Psoas muscle (tissue), 7 donors: ENCODE measurements at regions not wholly inside any gene's neighbourhood (a gene's known extent, or its start where the extent isn't known, plus 50 kb on each side); places are given as distances from the start of the nearest gene placed in this dataset.

Experiments used
- ATAC-seq, 4 donors: fragments of 200-7000 bp; cut with Tn5 transposase; one replicate each; pipeline ENCODE4 v1.9.1; 2020; ENCODE audit warnings: moderate library complexity in 3 of 4, mild to moderate bottlenecking in 2 of 4
- DNase-seq, 2 donors: peaks; one replicate each; pipeline ENCODE4 v3.0.0-alpha.2; 2020
- H3K27ac ChIP-seq: fragments of 200-600 bp; one replicate; pipeline ENCODE4 v1.8.0; 2022
- H3K27me3 ChIP-seq, 3 donors: fragments of 200-600 bp in 1 of 3; one replicate each; pipeline versions ENCODE4 v1.6.1 to v1.8.0; 2013 to 2022; ENCODE audit warnings: low read length in 2 of 3, mild to moderate bottlenecking in 2 of 3, moderate library complexity in 1 of 3; ENCODE audit not compliant: insufficient read depth in 3 of 3
- H3K36me3 ChIP-seq, 2 donors: fragments of 200-600 bp in 1 of 2; one replicate each; pipeline versions ENCODE4 v1.6.1 to v1.8.0; 2013 to 2022; ENCODE audit warnings: low read depth in 1 of 2, mild to moderate bottlenecking in 1 of 2, moderate library complexity in 1 of 2; ENCODE audit not compliant: insufficient read depth in 1 of 2
- H3K4me1 ChIP-seq: fragments of 200-600 bp; one replicate; pipeline ENCODE4 v1.8.0; 2022
- H3K4me3 ChIP-seq: fragments of 200-600 bp; one replicate; pipeline ENCODE4 v1.8.0; 2022; ENCODE audit warnings: mild to moderate bottlenecking
- H3K9me3 ChIP-seq: fragments of 200-600 bp; one replicate; pipeline ENCODE4 v1.8.0; 2022
- CTCF ChIP-seq: fragments of 200-600 bp; IDR thresholded peaks from one replicate; pipeline ENCODE4 v1.8.0; 2022; ENCODE audit warnings: antibody characterized with exemption
- WGBS, 3 donors: extraction: QIAGEN DNeasy Blood & Tissue Kit; methylation state at CpG; one replicate each; pipeline versions ENCODE4 v1.1.6 to v1.1.7; 2013; 5-methylcytosine and 5-hydroxymethylcytosine counted together
- intact Hi-C, 2 donors: fragments of 100-400 bp; cut with DNase I; formaldehyde crosslinking; loops; one replicate each; pipeline versions ENCODE4 v1.11.0 to v1.14.2; 2022
- donor health status: healthy with polysubstance abuse.
- donor health status: DM: no; HTN: no; CAD: no; lungs with moderate emphysema.
- donor health status: Bipolar disorder and iron deficiency.
- donor health status: healthy.
- donor health status: DM: yes; HTN: yes; CAD: no.
- donor health status: DM: no; HTN: no; CAD: no.
- donor health status: DM: yes; HTN: yes; CAD: no.

- no peak for ATAC-seq
- no peak overlapping the region for H3K4me3 ChIP-seq
- 51 to 55% (median 53%) methylated on average over 2 of the region's 2 CpGs for WGBS, 3 donors
- no peak for TF ChIP-seq CTCF
- H3K36me3 ChIP-seq: no peaks in the 10 kb centered on the region
- no peak overlapping the region for H3K27ac ChIP-seq
- H3K27me3 ChIP-seq: no peaks in the 10 kb centered on the region
- no peaks in the 10 kb centered on the region for H3K9me3 ChIP-seq
- intact Hi-C loops: no loop called here
- no peaks in the 10 kb centered on the region for H3K4me1 ChIP-seq
- no peak for DNase-seq
Measured at GRCh38 chr2:192773044-192773443, 578.3 kb upstream of the TMEFF2 start.

- Histone ChIP-seq H3K27ac (no peak overlapping the region), H3K4me1 (no peaks in the 10 kb centered on the region), H3K36me3 (no peaks in the 10 kb centered on the region), H3K9me3 (no peaks in the 10 kb centered on the region), H3K27me3 (no peaks in the 10 kb centered on the region), H3K4me3 (no peak overlapping the region)
- TF ChIP-seq CTCF: no peak
- 79 to 95% (median 88%) methylated on average over 1 of the region's 1 CpG for WGBS, 3 donors
- DNase-seq: no peak
- intact Hi-C loops: no loop called here
- ATAC-seq: no peak
Measured at GRCh38 chr2:192749611-192750200, 555.0 kb upstream of the TMEFF2 start.

DNA sequence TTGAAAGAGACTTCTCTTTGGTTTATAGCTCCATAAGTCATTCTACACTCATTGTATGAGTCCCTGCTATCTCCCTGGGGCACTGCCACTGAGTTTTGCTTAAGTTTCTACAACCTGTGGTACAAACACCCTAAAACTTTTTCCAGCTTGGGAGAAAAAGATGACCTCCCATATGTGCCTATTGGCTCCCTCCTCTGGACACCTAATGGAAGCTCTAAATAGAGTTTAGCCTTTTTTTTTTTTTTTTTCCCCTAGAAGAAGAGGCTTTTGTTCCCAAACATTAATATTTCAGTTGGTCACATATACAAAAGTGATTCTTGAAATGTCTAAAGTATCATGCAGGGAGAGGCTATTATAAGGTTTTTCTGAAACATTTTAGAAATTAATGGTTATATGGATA, 547.2 kb upstream of the TMEFF2 start:
- TF ChIP-seq CTCF: no peak
- no peaks in the 10 kb centered on the region for H3K27me3 ChIP-seq
- DNase-seq: no peak
- no peaks in the 10 kb centered on the region for H3K36me3 ChIP-seq
- no peak for ATAC-seq
- H3K4me3 ChIP-seq: no peak overlapping the region
- H3K27ac ChIP-seq: no peak overlapping the region
- no peaks in the 10 kb centered on the region for H3K4me1 ChIP-seq
- intact Hi-C loops: no loop called here
- no peaks in the 10 kb centered on the region for H3K9me3 ChIP-seq

DNA sequence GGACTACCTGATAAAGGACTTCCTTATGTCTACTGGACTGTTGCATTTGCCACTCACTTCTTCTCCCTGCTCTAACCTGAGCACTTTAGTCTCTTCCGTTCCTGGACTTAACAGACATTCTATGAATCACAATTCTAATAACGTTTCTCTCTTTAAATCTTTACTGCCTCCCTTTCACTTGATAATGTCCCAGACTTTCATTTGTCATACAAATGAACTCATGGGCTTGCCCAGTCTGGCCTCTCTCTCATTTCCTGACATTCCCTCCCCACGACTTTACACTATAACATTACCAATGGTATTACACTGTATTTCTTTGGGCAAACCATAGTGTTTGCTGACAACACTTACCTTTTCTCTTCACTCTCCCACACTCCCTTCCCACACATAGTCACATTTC, 540.7 kb upstream of the TMEFF2 start:
- DNase-seq: no peak
- intact Hi-C loops: no loop called here
- Histone ChIP-seq H3K4me3 (no peak overlapping the region), H3K4me1 (no peaks in the 10 kb centered on the region), H3K9me3 (no peaks in the 10 kb centered on the region), H3K27me3 (no peaks in the 10 kb centered on the region), H3K27ac (no peak overlapping the region), H3K36me3 (no peaks in the 10 kb centered on the region)
- ATAC-seq: no peak
- WGBS, 3 donors: 73 to 79% (median 79%) methylated on average over 3 of the region's 3 CpGs
- no peak for TF ChIP-seq CTCF

GRCh38 chr2:192729369-192729768, 534.6 kb upstream of the TMEFF2 start:
- H3K4me1 ChIP-seq: no peaks in the 10 kb centered on the region
- H3K9me3 ChIP-seq: no peaks in the 10 kb centered on the region
- DNase-seq (no peak), ATAC-seq (no peak)
- no peak overlapping the region for H3K4me3 ChIP-seq
- 88 to 93% (median 90%) methylated on average over 2 of the region's 2 CpGs for WGBS, 3 donors
- TF ChIP-seq CTCF: no peak
- no peaks in the 10 kb centered on the region for H3K36me3 ChIP-seq
- intact Hi-C loops: no loop called here
- H3K27me3 ChIP-seq: no peaks in the 10 kb centered on the region
- H3K27ac ChIP-seq: no peak overlapping the region
